Brain microvascular endothelial cell (primary cell): ENCODE measurements at regions not wholly inside any gene's neighbourhood (a gene's known extent, or its start where the extent isn't known, plus 50 kb on each side); places are given as distances from the start of the nearest gene placed in this dataset.
"Not testable (repeated sequence)": the region's sequence is repeated elsewhere in the genome, so short reads cannot be mapped to it uniquely, and the experiment has no call there.

ENCODE experiments used
- DNase-seq: peaks from one replicate; pipeline ENCODE4 v3.0.0-alpha.2; 2020
- H3K27ac ChIP-seq: fragments of 250-450 bp; sonication (Bioruptor Pico); 2 replicates; pipeline ENCODE4 v1.5.1; 2020; ENCODE audit warnings: mild to moderate bottlenecking, moderate library complexity
- H3K27me3 ChIP-seq: fragments of 250-450 bp; sonication (Bioruptor Pico); replicated peaks from 2 replicates; pipeline ENCODE4 v1.5.1; 2020; ENCODE audit warnings: mild to moderate bottlenecking
- H3K36me3 ChIP-seq: fragments of 250-450 bp; sonication (Bioruptor Pico); replicated peaks from 2 replicates; pipeline ENCODE4 v1.5.1; 2020; ENCODE audit warnings: mild to moderate bottlenecking
- H3K4me3 ChIP-seq: 2 replicates; pipeline ENCODE4 v1.5.1; 2011; ENCODE audit warnings: low read depth, mild to moderate bottlenecking, control low read depth, low read length, moderate library complexity
- in situ Hi-C: cut with HindIII; loops from 2 replicates; pipeline ENCODE4 v1.10.0; 2017; ENCODE audit warnings: low sequenced_read_pairs, low pct_ligation_motif_present
- TF ChIP-seq, protein P1 (sequence below): IDR thresholded peaks from 2 replicates; pipeline ENCODE4 v1.5.1; 2011; ENCODE audit warnings: low read depth, mild to moderate bottlenecking, moderate library complexity, low read length, control low read depth, inconsistent platforms; ENCODE audit errors: missing control alignments

DNA sequence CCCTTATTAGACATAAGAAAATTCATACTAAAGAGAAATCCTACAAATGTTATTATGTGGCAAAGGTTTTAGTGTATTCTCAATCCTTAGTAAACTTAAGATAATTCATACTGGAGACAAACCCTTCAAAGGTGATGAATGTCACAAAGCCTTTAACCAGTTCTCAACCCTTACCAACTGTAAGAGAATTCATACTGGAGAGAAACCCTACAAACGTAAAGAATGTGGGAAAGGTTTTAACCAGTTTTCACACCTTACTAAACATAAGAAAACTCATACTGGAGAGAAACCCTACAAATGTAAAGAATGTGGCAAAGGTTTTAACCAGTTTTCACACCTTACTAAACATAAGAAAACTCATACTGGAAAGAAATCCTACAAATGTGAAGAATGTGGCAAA is 93.2 kb downstream of the ZNF680 start:
- no peaks in the 10 kb centered on the region for H3K27me3 ChIP-seq
- in situ Hi-C loops: no loop called here
- DNase-seq: no peak
- TF ChIP-seq, protein P1, sequence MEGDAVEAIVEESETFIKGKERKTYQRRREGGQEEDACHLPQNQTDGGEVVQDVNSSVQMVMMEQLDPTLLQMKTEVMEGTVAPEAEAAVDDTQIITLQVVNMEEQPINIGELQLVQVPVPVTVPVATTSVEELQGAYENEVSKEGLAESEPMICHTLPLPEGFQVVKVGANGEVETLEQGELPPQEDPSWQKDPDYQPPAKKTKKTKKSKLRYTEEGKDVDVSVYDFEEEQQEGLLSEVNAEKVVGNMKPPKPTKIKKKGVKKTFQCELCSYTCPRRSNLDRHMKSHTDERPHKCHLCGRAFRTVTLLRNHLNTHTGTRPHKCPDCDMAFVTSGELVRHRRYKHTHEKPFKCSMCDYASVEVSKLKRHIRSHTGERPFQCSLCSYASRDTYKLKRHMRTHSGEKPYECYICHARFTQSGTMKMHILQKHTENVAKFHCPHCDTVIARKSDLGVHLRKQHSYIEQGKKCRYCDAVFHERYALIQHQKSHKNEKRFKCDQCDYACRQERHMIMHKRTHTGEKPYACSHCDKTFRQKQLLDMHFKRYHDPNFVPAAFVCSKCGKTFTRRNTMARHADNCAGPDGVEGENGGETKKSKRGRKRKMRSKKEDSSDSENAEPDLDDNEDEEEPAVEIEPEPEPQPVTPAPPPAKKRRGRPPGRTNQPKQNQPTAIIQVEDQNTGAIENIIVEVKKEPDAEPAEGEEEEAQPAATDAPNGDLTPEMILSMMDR: no peak
- H3K27ac ChIP-seq: no peak overlapping the region
- H3K4me3 ChIP-seq: no peak overlapping the region
- no peaks in the 10 kb centered on the region for H3K36me3 ChIP-seq

DNA sequence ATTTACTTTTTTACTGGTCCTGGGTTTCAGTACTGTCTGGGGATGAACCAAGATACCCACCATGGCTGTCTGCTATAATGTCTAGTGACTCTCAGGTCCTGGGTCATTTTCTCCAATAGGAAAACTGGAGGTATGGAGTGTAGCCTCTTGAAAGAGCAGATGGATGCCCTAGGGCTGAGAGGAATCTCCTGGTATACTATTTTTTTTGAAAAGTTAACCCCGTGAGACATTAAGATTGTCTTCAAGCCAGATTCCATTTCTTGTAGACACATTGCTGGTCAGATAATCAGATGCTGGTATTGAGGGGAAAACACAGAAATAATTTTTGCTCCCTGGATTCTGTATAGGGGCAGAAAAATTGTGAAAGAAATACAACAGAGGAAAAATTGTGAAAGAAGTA is 97.3 kb downstream of the ZNF680 start:
- Histone ChIP-seq H3K36me3 (no peaks in the 10 kb centered on the region), H3K4me3 (no peak overlapping the region), H3K27ac (no peak overlapping the region), H3K27me3 (no peaks in the 10 kb centered on the region)
- TF ChIP-seq, protein P1: no peak
- DNase-seq: no peak
- in situ Hi-C loops: no loop called here

DNA sequence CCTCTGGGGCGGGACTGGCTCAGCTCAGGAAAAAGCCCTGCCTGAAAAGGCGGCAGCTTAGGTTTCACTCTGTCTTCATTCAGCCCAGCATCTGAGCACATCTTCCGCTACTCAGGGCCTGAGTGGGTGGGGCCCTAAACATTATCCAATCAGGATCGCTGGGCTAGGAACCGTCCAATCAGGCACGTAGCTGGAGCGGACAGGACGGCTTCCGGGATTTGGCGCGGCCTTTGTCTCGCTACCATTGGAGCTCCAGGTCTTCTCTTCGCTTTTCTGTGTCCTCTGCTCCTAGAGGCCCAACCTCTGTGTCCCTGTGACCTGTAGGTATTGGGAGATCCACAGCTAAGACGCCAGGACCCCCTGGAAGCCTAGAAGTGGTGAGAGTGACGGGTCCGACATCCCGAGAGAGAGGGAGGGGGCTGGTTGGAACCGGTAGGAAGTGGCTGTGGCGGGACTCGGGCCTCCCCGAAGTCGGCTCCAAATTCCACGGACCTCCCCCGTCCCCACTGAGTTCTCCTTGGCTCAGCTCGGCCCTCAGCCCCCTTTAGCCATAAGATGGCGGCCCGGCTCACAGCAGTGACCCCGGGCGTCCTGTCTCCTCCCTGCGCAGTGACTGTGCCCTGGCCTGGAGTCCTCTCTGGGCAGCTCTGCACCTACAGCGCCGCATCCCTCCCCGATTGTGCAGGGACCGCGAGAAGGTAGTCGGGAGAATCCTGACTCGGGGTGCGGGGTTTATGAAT is 99.1 kb downstream of the ZNF680 start:
- in situ Hi-C loops: no loop called here
- Histone ChIP-seq H3K4me3 (peak overlapping the region; percentile 55), H3K27ac (no peak overlapping the region), H3K36me3 (no peaks in the 10 kb centered on the region), H3K27me3 (no peaks in the 10 kb centered on the region)
- TF ChIP-seq, protein P1: no peak
- peak; percentile 2 for DNase-seq

DNA sequence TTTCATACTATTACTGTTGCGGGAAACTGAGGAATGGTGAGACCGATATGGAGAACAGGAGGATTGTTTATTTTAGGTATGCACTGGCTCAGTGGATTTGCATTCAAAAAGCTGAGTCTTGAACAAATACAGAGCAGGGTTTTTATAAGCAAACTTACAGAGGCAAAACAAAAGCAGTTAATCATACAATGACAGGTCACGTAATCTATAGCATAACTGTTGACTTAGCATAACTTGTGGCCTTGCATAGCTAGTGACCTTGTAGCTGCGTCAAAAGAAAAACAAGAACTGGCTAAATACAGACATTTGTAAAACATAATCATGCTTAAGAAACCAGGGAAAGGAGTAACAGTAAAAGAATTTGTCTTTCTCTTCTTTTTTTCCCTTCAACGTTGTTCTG is 103.0 kb downstream of the ZNF680 start:
- not testable (repeated sequence) for H3K4me3 ChIP-seq

DNA sequence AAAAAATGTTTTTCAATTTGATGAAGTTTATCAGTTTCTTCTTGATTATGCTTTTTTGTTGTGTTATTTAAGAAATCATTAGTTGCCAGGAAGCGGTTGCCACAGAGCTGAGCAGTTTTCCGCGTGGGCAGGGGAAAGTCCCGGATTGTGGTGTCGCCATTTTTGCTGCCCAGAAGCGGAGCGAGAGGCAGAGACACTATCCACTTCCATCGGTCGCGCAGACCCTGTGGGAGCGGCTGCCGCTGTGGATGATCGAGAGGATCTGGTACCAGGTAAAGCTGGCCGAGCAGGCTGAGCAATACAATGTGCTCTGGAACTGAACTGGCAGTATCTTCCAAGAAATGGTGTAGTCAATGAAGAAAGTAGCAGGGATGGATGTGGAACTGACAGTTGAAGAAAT is 119.8 kb downstream of the ZNF736 start:
- in situ Hi-C loops: no loop called here
- H3K36me3 ChIP-seq: no peaks in the 10 kb centered on the region
- DNase-seq: no peak
- no peak overlapping the region for H3K4me3 ChIP-seq
- TF ChIP-seq, protein P1: no peak
- H3K27me3 ChIP-seq: no peaks in the 10 kb centered on the region
- no peak overlapping the region for H3K27ac ChIP-seq

More for the DNA sequence above, 103.0 kb downstream of the ZNF680 start:
- H3K27me3 ChIP-seq, DNase-seq, H3K36me3 ChIP-seq, H3K27ac ChIP-seq, in situ Hi-C loops: not testable (repeated sequence)

DNA sequence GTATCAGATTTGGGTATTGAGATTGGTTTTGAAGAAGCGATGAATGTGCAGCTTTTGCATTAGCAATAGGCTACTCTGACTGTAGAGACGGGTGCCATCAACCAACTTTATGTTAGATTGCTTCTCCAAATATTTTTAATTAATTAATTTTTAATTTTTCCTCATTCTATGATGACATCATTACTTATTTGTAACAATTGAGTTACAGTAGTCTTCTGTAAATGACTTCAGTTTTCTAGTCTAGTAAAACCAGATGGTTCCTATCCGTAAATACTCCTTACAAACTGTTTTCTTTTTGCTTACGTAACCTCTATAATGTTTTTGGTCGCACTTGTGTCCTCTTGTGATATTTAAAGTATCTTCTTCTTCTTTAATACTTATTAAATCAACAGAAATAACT is 118.1 kb downstream of the ZNF736 start:
- Histone ChIP-seq H3K27ac (no peak overlapping the region), H3K27me3 (no peaks in the 10 kb centered on the region), H3K4me3 (no peak overlapping the region), H3K36me3 (no peaks in the 10 kb centered on the region)
- in situ Hi-C loops: no loop called here
- TF ChIP-seq, protein P1: no peak
- DNase-seq: no peak
